GM20431 (cell line): ENCODE measurements at regions not wholly inside any gene's neighbourhood (a gene's known extent, or its start where the extent isn't known, plus 50 kb on each side); places are given as distances from the start of the nearest gene placed in this dataset.

ENCODE experiments used
- in situ Hi-C: fragments of 300-500 bp; cut with MseI, MboI; formaldehyde crosslinking; loops from one replicate; pipeline ENCODE4 v1.15.0; 2020; ENCODE audit warnings: low sequenced_read_pairs; ENCODE audit not compliant: unreplicated experiment

DNA sequence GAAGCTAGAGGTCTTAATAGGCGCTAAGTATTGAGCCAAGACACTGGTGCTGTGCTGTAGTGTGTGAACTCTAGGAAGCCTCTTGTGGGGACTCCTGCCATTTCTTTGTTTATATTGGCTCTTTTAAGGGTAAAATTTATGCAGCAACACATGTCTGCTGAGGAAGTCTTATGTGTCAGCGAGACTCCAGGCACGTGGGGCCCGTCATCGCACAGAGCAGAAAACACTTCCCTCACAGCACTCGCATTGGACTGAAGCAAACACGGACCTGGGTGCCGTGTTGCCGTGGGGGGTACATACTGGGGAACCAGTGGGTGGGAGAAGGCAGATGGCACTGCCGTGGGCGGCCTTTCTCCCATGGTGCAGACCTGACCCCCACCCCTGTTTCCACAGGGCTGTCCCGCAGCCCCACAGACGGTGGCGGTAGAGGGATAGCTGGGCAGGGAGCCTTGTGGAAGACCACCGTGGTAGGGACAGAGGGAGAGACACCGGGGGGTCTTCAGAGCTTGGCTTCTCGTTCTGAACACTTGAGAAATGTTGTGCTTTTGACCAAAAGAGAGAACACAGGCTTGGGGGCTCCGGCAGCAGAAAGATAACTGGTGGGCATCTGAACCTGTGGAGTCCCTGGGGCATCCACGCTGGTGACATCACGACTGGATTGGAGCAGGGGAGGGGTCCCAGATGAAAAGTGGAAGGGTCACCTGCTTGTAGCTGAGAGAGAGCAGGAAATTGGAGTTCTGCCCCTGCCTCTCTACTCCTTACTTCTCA, 284.7 kb upstream of the SHH start:
- in situ Hi-C loops = no loop called here

DNA sequence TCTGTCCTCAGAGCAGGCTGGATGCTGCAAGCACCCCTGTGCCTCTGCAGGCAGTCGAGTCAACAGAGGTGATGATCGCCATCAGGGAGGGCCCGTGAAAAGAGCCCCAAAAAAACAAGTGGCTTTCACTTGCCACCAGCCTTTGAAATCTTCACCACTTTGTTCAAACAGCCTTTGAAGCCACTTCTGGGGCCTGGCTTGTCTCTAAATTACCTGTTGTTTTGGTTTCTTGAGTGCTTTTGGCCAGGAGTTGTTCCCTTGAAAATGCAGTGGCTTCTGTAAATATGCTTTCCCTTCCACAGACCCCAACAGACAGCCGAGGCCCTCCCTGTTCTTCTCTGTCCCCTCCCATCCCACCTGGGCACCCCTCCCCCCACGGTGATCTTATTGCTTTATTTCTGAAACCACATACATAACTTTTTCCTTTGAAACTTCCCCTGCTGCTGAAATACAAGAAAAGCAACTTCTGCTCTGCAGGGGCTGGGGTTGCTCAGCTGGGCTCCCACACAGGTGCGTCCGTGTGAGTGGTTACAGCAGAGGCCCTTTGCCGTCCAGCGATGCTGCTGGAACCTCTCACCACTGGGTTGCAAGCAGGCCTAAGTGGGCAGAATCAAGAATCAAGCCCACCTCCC, 283.8 kb upstream of the SHH start:
- in situ Hi-C loops = no loop called here

DNA sequence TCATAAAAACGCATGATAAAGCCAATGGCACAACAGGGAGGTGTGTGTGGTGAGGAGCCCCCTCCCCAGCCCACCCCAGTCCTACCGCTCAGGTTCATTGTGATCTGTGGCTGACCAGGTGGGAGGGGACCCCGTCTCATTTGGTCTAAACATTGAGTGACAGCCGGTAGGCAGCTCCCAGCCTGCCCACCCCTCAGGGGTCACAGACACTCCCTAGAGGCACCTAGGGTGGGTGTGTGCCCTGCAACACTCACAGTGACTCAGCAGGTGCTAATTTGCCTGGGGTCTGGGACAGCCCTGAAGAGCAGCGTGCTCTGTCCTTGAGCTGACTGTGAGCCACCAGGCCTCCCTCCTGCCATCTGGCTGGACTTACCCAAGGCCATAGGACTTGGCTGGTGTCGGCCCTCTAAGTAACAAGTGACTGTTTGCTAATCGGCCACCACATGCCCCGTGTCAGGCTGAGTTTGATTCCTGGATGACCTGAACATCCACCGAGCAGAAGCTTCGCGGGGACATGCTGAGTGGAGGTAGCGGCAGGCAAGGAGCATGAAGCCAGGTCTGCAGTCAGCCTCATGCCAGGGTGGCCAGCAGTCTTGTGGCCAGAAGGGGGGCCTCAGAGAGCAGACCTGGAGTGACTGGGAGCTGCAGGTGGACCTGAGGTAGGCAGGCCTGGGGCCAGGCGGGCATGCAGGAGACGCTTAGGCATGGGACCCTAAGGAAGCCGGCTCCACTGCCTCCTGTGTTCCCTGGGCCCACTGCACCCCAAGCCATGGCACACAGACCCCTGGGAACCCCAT, 282.3 kb upstream of the SHH start:
- in situ Hi-C loops = no loop called here

DNA sequence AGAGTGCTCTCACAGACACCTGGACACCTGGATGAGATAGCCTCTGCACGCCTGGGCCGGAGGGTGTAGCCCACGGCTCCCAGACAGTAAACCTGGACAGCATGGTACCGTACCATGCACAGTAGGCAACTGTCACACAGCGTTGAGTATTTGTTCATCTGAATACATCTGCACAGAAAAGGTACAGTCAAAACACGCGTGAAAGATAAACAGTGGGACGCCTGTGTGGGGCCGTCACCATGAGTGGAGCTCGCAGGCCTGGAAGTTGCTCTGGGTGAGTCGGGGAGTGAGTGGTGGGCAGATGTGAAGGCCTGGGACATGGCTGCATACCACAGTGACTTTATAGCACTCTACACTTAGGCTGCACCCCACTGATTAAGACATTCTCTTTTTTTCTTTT, 280.0 kb upstream of the SHH start:
- in situ Hi-C loops = no loop called here

DNA sequence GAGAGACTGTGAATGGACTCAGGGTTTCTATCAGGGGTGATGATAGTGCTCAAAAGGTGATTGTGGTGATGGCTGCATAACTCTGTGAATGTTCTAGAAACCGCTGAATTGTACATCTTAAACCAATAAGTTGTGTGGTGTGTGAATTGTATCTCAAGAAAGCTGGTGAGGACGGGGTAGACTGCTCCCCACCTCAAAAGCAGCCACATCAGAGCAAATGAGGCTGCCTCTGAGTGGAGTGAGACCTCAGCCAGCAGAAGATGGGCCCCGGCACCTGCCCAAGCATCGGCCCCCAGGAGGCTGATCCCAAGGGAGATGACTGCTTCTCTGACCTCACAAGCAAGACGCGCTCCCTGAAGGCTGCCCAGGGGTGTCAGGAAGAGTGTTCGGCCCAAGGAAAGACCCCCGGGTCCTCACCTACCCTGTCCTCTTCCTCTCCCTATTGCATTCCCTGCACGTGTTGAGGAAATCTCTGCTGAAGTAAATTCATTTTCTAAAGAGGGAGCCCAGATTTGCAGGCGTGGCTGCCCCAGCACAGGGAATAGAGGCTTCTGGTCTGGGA, 279.3 kb upstream of the SHH start:
- in situ Hi-C loops = no loop called here

DNA sequence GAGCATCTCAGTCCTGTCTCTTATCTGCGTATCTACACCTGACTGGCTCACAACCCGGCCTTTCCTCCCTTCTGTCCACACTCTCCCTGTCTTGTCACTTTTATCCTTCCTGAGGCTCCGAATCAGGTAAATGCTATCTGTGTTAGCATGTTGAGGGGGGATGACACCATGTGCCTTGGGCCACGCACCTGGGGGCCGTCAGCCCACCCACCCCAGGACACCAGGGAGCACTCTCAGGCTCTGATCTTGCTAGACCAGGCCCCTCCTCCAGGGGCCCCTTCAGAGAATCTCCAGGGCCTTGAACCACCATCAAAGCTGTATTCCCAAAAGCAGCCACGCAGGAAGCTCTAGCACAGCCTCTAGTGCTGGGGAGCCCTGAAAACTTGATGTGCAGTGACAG, 278.7 kb upstream of the SHH start:
- in situ Hi-C loops = no loop called here

DNA sequence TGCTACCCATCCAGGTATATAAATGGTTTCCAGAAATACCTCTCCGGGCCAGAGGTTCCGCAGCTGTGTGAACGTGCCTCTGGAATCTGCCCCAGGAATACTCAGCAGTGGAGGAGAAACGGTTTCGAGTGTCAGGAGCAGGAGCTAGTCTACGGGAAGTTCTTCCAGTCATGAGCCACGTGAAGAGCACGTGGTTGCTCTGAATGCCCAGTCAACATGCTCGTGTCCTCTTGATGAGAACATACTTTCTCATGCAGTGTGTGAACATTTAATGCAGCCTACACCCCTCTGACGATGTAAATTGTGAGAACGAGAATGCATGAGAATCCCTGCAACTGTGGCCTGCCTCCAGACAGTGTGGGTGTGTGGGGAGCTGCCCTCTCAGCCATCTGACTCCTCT, 277.0 kb upstream of the SHH start:
- in situ Hi-C loops = no loop called here

DNA sequence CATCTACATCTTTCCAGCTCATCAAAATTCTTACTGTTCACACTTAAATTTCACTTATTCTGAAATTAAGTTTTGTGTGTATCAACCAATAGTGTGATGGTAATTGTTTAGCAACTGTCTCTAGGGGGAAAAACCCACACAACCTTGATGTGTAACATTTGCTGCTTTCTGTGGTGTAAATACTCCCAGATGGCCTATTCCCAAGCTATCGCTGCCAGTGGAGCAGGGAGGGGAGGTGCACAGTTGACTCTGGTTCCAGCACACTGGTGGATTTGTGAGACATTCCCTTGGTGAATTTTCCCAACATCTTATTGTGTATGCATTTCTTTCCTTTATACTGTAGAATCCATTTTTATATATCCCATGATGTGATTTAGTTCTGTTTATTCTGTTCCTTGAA, 275.9 kb upstream of the SHH start:
- in situ Hi-C loops = no loop called here

DNA sequence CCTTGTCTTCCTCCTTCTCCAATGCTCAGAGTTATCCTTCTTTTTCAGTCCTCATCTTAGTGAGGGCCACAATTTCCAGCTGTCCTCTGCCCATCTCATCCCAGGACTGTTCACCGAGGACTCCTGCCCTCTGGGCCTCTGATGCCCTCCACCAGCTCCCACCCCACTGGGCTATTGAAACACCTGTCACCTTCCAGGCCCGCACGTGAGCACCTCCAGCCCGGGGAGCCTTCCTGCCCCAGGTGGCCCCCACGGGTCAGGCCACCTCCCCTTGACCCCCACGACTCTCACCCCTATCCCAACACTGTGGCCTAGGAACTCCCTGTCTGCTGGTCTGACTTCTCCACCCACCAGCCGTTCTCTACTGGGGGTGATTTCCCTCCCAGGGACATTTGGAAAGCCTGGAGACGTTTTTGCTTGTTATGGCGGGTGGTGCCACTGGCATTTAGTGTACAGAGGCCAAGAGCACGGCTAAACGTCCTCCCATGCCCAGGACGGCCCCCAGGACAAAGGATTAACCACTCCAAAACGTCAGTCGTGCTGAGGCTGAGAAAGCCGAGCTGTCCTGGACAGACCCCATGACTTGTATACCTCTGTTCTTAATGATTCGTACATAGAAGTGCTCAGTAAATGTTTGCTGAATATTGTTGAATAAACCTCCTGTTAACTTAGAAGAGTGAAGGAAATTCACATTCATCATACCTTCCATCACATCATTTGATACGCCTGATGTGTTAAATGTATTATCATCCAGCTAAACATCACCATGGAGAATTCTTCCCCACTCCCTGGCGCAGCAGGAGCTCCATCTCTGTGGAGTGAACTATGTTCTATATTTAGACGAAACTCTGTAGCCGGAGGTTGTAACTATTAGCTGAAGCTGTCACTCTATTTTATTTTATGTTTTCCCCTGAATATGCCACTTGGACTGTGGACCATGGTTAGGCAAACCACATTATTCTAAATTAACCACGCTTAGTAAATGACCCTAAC, 270.1 kb upstream of the SHH start:
- in situ Hi-C loops = no loop called here

DNA sequence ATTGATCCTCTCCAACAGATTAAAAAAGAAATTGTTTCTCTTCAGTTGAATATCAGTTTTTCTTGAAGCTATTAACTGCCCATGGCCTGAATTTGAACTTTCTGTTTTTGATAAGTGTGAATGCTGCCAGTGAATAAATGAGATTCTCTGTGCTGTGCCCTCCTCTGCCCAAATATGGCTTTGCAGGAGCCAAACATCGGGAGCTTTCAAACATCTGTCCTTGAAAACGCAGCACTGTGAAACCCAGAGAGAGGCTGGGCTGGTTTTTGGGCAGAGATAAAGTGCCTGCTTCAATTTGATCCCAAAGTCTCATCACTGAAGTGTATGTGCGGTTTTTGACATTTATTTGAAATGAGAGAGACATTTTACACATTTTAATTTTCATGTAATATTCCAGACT, 268.3 kb upstream of the SHH start:
- in situ Hi-C loops = no loop called here

DNA sequence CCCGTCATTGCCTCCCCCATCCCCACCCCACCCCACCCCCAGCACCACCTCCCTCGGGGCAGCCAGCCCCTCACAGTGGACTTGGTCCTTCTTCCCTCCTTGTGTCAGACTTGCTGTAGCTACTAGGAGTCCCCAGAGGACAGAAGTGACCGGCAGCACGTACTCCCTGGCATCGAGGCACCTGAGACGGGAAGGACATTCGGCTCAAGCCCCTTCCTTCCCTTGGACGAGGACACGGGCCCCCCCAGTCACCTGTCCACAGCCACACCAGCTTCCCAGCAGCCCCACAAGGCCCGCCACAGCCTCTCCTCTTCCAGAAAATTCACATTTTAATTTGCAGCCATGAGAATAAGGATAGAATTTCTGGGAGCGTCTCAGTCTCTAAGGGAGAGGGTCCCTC, 267.8 kb upstream of the SHH start:
- in situ Hi-C loops = no loop called here

DNA sequence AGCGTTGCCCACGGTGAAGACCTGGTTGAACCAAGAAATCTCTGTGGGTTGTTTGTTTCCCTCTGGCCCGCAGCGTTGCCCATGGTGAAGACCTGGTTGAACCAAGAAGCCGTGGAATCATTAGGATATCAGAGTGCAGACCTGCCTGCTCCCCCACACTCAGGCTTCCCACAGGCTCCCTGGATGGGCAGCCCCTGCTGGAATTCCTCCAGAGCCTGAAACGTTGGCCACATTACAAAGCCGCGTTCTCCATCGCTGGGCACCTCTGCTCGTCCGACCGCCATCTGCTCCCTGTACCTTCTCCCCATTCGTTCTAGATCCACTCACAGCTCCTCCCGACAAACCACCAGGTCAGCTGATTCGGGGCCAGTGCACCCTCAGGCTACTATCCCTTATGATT, 266.9 kb upstream of the SHH start:
- in situ Hi-C loops = no loop called here

DNA sequence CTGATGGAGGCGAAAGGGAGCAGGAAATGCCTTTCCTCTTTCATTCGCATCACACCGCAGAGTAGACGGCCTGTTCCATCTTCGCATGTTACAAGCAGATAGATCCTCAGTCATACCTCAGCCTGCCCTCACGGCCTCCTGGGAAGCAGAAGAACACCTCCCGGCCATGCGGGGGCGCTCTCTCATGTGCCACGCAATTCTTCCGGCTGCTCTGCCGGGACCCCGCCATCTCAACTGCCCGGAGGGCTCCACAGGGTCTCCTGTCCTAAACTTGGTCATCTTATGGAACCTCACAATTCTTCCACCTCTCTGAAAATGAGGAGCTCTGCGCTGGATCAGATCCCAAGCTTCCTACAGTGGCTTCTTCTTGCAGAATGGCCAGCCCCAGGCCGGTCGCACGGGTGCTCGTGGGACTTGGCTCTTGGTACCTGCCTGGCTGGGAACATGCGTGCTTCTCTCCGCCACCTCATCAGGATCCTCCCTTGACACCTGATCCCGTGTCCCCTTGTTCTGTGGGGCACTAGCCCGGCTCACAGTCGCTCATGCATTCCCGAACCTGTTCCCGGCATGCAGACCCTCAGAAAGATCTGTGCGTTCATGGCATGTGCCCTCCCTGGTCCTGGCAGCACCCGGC, 262.8 kb upstream of the SHH start:
- in situ Hi-C loops = no loop called here

DNA sequence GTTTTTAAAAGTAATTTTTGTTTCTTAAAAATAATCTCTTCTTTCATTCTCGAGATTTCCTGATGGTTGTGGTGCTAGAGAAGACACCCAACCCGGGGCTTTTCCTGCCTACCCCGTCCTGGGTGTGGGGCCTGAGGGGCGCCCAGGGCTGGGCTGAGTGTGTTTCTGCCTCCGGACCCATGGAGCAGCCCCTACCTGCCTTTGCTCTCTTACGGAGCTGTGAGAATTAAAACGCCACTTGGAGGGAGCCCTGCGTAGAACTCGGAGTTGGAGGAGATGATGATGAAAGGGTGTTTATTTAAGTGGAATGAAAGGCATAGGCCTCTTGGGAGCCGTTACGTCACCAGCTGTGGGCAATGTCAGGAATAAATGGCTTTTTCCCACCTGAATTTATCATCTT, 261.8 kb upstream of the SHH start:
- in situ Hi-C loops = no loop called here

DNA sequence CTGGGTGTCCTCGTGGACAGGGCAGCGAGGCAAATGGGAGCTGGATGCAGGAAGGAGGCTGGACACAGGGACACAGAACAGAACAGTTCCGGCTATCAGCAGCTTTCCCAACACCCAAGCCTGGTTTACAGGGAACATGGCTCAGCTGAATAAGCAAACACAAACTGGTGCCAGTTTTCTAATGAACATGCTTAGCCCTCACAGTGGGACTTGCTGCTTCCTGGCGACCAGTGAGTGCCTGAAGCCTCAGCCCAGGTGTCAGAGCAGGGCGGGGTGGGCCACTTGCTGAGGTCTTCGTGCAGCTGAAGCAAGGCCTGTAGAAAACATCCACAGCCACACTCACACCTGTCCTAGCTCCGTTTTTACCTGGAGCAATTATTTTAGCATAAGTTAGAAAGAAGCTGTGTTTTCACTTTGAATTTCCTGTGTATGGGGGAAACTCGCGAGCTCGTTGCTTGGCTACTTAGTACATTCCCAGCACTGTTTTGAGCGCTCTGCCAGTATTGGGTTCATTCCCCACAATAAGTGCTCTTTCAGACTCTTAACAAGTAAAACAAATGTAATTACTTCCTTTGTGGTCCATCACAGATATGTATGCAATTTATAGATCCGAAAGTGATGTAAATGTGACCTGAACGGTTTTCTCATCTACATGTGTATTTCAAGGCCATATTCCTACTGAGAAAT, 261.2 kb upstream of the SHH start:
- in situ Hi-C loops = no loop called here

DNA sequence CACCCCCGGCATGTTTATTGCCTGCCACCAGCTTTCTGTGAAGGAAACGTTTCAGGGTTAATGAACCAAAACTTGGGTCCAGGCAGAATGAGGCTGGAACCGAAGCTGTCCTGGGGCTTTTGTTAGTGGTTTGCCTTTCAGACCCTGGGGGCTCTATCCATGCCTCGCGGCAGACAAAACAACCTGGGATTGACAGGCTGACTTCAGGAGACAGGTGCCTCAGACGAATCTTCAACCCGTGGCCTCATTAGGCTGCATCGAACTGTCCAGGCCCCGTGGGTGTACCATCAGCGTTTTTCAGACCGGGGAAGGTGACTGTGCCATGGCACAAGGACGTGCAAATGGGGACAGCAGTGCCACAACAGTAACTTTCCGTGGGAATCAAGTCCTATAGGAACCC, 259.3 kb upstream of the SHH start:
- in situ Hi-C loops = no loop called here

DNA sequence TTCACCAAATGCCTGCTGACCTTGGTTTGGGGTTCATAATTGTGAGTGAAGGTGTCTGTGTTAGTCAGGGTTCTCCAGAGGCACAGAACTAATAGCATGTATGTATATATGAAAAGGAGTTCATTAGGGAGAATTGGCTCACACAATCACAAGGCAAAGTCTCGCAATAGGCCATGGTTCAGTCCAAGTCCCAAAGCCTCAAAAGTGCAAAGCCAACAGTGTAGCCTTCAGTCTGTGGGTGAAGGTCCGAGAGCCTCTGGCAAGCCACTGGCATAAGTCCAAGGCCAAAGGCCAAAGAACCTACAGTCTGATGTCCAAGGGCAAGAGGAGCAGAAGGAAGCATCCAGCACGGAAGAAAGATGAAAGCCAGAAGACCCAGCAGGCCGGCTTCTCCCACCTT, 257.6 kb upstream of the SHH start:
- in situ Hi-C loops = no loop called here

DNA sequence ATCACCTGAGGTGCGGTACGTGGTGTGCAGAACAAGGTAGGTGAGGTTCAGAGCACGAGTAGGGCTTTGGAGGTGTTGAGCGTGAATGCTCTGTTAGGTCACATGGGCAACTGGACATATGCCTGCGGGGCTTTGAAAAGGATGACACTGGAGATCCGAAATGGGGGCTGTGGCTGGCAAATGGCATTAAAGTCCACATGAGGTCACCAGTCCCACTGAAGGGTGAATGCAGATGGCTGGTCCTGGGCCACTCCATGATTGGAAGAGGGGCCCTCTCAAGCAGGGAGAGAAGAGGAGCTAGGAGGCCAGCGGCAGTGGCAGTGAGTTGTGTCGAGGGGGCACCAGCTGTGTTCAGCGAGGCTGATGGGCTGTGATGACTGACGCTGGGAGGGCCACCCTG, 254.9 kb upstream of the SHH start:
- in situ Hi-C loops = no loop called here

DNA sequence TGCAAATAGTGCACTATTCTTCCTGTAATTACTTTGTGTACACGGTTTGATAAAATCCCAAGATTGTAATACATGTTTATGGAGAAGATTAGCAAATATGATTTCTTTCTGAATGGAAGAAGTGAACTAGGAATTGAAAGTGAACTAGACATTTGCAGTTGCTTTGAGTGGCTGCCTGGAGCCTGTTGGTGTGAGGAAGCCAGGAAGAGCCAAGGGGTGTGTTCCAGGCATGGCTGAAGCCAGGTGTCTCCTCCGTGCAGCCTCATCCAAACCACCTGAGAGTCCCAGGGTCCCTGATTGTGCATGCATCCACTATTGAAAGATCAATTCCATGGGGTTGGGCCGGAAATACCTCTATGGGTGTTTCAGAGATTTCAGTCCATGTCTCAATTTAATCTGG, 253.1 kb upstream of the SHH start:
- in situ Hi-C loops = no loop called here
